ACHN (cell line): ENCODE measurements at regions not wholly inside any gene's neighbourhood (a gene's known extent, or its start where the extent isn't known, plus 50 kb on each side); places are given as distances from the start of the nearest gene placed in this dataset.
A peak's percentile ranks its signal among the peaks of the same experiment; 100 is the strongest.

Experiments
- DNase-seq: peaks from one replicate; pipeline ENCODE4 v3.0.0-alpha.2; 2015
- in situ Hi-C: cut with HindIII; loops from 2 replicates; pipeline ENCODE4 v1.10.0; 2017; ENCODE audit warnings: low sequenced_read_pairs, low pct_ligation_motif_present, low pct_unique_long_range_greater_than_20kb

DNA sequence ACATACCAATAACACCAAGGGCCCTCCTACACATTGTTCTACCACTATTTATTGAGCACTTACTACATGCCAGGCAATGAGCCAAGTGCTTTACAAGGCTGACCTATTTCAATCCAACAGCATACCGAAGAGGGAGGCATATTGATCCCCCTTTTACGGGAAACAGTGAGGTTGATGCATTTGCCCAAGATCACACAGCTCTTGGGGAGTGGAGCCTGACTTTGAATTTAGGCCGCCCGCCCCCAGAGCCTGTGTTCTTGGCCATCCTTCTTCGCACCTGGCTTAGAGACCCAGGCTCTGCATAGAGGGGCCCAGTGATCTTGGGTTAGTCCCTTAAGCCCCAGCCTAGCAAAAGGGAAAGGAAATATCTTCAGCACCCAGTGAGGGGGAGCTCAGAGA is 158.1 kb upstream of the IER5L start:
- DNase-seq, result no peak
- in situ Hi-C loops, result no loop called here

DNA sequence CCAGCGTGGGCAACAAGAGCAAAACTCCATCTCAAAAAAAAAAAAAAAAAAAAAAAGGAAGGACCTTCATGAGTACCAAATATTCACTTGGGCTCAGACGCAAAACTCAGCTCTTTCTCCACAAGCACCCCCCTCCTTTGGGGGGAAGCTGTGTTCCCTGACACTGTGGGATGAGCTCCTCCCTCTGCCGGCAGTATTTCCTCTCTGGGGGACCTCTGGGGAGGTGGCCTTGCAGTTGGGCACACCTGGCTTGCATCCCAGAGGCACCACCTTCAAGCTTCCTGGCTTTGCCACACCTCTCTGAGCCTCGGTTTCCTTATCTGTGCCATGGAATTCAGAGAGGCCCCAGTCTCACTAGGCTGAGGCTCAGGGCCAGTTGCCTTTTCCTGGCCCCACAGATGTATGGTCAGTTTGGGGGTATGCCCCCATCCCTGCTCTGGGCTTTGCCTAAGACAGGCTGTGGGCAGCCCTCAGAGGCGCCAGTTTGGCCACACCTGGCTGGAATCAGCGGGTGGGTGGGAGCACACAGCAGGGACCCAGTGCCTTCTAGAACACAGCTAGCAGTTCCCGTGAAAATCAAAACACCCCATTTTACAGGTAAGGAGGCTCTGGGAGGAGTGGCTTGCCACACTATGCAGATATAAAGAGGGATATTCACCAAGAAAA is 157.5 kb upstream of the IER5L start:
- no peak for DNase-seq
- in situ Hi-C loops, result no loop called here

DNA sequence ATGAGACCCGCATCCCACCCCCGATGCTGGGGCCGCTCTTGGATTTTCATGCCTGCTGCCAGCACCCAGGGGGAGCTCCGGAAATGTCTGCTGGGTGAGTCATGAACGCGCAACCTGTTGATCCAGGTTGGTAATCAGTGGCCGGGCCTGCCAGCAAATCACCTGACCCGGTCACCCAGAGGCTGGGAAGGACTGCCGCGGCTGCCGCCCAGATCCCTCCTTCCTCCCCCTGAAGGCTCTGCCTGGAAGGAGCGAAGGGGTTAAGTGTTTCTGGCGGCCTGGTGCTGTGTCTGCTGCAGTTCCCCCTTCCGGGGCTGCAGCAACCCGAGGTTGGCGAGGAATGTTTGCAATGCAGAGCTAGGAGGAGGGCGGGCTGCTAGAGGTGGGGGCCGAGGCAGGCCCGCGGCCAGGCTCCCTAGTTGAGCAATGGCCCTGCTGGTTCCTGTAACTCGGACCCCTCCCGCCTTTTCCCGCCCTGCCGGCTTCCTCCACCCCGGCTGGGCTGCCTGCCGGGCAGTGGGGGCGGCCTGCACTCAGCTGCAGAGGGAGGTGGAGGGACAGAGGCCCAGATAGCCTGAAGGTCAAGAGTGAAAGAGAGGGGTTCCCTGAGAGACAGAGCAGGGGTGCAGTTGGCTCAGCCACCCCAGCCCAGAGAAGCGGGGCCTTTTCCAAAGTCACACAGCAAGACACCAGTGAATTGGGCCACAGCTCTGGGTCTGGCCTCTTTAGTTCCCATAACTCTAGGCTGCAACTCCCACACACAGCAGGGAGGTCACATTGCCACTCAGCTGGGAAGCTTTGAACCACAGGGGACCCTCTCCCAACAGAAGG is 156.3 kb upstream of the IER5L start:
- peak; percentile 92 for DNase-seq
- in situ Hi-C loops, result no loop called here

DNA sequence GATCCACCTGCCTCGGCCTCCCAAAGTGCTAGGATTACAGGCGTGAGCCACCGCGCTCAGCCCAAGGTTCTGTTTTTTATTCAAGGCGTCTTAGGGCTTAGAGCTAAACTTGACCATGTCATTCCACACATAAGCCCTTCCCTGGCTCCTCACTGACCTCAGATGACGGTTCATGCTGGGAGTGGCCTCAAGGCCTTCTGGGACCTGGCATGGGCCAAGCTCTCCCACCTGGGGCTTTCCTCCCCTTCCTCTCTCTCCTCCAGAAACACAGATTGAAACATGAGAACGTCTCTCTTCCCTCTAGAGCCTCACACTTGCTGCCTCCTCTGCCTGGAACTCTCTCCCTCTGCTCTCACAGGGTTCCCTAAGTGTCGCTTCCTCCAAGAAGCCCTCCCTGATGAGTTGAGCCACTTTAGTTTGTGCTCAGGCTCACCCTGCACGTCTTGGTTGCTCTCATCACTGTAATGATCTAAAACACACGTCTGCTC is 155.6 kb upstream of the IER5L start:
- in situ Hi-C loops, result no loop called here
- DNase-seq, result no peak

DNA sequence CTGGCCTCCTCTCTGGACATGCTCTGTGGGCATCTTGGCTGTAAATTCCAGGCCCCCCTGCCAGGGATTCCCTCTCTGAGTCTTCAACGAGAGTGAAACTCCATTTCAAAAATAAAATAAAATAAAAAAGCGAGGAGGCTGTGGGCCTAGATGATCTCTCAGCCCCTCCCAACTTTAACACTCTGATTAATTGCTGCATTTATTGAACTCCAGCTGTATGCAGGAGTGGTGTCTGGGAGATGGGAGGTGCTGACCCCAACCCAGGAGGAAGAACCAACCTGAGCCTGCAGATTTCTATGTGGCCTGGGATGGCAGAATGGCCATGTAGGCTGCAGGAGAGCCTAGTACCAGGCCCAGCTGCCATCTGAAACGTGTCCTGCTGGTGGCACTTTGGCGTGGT is 154.5 kb upstream of the IER5L start:
- in situ Hi-C loops, result no loop called here
- no peak for DNase-seq

DNA sequence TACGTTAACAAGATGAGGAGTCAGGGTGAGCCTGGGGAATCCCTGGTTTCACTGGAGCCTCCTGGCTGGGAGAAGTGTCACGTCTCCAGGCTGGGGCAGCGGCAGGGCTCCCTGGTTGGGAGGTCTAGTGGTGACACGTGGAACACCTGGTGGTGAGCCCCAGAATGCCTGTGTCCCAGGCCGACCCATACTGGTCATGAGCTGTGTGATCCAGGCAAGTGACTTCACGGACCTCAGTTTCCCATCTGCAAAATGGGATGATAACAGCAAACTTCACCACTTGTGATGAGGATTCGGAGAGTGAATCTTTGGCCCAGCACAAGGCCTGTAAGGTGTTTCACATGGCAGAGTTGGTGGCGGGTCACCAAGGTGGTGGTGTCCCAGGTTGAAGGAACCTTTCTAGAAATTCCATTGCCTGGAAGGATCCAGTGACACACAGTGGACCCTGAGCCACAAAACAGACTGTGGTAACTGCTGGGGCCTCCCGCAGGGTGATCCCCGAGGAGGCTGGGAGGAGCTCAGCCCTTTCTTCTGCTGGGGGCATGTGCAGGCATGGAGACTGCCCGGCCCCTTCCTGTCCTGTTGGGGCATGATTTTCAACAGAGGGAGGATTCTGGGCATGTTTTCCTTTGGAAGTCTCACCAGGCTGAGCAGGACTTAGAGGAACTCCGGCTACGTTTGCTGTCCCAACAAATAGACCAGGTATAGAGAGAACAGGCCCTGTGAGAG is 153.9 kb upstream of the IER5L start:
- DNase-seq, result no peak
- in situ Hi-C loops, result no loop called here

DNA sequence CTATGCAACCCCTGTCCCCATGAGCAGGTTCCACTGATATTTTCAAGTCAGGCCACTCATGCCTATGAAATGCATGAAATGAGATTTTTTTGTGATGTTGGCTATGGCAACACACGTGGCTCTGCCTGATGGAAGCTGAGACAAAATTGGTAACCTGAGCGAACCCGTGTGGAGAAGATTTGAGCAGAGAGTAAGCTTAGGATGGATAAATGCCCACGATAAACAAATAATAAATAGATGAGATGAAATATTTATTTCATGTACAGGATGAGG is 153.4 kb upstream of the IER5L start:
- no peak for DNase-seq
- in situ Hi-C loops, result no loop called here

DNA sequence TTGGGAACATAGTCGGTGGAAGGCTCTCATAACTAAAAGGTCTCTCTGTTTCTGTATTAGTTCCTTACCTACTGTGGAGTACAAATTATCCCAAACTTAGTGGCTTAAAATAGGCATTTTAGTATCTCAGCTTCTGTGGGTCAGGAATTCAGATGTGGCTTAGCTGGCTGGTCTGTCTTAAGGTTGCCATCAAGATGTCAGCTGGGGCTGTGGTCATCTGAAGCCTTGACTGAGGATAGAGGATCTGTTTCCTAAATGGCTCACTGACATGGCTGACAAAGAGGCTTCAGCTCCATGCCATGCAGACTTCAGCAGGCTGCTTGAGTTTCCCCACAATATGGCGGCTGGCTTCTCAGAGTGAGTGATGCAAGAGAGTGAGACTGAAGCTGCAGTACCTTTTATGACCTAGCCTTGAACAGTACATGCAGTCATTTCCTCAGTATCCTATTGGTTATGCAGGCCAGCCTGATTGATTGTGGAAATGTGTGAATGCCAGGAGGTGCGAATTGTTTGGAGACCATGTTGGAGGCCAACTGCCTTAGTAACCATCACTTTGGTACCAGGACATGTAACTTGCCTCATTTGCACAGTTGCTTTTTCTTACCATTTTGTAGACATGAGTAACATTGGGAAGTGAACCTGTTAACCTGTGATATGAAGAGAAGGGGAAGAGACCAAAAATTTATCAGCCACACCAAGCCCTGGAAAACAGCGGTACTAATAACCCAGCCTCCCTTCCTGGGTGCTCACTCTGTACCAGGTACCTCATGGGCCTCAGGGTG is 152.8 kb upstream of the IER5L start:
- in situ Hi-C loops, result no loop called here
- peak; percentile 27 for DNase-seq

DNA sequence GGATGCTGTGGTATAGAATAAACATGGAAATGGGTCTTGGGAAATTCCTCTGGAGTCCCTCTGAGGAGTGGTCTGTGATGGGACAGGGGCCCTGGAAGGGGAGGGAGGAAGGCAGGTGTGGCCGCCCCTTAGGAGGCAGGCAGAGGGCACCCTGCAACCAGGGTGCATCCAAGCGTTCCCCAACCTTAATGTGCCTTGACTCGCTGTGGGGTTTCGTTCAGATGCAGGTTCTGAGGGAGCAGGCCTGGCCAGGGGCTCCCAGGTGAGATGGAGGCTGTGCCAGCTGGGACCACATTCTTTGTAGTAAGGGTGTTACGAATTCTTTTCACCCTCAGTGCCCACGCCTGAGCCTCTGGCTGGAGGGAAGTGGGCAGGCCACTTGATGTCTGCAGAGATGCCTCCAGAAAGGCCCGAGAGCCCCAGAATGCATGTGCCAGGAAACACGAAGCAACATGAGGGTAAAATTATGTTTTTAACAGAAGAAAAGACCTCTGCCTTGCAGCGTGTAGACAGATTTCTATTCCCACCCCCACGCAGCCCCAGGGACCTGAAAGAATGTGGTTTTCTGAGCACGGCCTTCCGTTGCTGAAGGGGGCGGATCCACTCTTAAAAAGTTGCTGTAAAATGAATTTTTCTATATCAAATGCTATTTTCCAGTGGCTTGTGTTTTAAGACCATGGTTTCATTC is 150.4 kb upstream of the IER5L start:
- in situ Hi-C loops, result no loop called here

DNA sequence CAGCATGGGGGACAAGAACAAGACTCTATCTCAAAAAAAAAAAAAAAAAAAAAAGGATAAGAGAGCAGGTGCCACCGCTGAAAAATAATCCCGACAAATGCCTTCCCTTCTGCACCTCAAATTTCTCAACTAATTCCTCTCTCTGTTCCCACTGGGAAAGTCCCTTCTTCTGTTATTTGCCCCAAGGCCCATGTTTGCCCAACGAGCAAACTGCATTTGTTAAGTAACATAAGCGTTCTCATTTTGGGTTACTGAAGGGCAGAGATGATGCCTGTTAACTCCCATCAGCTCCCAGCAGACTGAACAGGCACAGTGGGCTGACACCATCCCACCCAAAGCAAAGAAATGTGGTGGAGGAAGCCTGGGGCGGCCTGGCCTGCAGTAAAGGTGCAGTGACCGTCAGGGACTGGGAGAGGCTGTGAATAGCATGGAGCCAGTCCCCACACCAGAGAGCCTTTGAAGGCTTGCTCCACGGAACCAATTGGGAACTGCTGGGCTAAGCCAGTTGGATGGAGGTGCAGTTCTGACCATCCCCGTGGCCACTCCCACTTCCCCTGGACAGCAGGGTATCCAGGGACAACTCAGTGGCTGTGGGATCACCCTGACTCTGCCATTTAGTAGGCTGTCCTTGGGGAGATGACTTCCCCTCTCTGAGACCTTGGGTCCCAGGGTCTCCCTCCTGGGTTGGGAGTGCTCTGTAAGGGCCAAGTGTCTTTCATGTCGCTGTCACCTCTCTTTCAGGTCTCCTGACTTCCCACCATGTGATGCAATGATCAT is 149.7 kb upstream of the IER5L start:
- in situ Hi-C loops, result no loop called here
- DNase-seq, result no peak

More for the DNA sequence above, 150.4 kb upstream of the IER5L start:
- no peak for DNase-seq

DNA sequence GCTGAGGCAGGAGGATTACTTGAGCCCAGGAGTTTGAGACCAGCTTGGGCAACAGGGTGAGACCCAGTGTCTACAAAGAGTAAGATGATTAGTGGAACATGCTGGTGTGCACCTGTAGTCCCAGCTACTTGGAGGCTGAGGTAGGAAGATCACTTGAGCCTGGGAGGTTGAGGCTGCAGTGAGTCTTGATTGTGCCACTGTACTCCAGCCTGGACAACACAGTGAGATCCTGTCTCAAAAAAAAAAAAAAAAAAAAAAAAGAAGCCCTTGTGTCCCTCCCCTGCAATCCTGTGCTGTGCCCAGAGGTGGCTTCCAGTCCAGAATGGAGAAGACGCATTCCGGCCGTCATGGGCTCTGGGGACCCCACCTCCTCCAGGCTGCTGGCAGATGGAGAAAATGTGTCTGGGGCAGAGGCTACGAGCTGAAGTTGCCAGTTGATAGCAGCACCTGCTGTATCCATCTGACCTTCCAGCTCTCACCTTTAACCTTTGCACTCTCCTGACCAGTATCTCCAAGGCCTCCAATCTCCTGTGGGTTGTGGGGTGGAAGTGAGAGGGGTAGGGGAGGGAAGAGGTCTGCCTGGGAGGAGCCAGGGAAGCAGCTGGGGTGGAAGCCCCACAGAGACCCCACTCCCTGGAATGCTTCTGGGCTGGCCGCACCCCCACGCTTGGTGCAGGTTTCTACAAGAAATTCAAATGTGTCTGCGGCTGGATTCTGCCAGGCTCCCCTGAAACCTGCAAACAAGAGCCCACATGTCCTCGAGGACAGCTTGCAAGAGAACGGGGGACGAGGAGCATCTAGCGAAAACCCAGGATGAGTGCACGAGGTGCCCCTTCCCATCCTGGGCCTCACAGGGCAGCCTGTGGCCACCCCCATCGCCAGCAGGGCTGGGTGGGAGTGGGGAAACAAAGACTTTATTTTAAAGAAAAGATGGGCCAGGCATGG is 148.3 kb upstream of the IER5L start:
- DNase-seq, result no peak
- in situ Hi-C loops, result no loop called here

DNA sequence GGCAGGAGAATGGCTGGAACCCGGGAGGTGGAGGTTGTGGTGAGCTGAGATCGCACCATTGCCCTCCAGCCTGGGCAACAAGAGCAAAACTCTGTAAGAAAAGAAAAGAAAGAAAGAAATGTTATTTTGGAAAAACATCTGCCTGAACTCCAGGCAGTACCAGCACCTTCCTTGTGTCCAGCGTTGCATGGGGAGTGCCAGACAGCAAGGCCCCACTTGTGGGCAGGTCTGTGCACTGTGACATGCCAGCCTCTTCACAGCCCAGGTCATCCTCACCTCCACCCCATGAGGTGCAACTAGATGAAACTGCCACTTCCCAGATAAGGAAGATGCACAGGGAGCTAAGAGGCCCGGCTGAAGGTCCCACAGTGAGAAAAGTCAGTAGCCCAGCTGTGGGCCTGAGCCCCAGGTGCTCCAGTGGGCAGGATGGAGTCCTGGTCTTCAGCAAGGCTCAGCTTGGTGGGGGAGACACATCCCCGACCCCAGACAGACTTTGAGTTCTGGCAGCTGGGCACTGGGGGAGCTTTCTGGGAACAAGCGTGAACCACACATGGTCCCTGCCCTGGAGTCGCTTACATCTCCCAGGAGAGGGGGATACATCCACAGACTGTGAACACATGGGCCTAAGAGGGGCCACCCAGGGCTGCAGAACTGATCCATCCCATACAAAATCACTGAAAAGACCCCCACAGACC is 146.9 kb upstream of the IER5L start:
- in situ Hi-C loops, result no loop called here

DNA sequence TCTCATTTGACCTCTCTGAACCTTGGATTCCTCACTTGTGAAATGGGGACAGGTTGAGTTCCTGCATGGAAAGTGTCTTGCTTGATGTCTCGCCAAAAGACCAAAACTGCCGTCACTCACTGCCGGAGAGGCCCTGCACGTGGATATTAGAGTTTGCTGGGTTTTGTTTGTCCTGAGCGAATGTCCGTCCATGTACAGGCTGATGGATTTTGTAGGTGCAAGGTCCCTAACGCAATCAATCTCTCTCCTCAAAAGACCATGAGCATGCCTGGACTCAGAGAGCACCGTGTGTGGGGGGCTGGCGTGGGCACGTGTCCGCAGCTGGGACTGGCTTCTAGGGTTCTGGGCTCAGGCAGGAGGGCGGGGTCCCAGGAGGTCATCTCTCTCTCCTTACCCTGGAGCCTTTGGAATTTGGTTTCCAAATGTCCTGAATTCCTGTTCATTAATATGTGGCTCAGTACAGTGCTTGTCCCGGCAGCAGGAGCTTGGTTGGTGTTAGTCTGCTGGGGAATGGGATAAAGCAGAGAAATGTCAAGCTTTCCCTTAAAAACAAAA is 146.0 kb upstream of the IER5L start:
- in situ Hi-C loops, result no loop called here
- DNase-seq, result no peak

More for the DNA sequence above, 146.9 kb upstream of the IER5L start:
- no peak for DNase-seq

DNA sequence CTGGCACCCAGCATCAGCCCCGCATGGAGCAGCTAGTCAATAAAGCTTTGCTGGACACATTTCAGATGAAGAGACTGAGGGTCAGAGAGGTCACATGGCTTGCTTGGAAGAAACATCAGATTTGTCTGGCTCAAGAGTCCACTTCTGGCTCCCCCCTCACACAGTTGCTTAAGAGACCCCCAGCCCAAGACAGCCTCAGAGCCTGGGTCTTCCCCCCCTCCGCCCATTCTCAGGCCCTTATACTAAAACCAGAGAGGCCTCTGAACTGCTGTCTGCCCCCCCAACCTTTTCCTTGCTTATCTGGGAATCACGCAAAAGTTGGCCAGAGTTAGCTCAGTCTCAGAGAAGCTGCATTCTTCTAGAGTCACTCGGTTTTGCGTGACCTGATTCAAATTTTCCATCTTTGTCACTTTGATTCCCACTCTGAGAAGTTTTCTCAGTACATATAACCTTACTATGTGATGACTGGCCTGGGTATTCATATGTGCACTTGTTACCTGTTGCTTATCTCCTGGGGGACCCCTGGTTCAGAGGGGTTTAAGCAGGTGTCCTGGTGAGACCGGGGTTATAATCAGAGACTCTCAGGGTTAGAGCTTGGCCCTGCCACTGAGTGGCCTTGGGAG is 145.4 kb upstream of the IER5L start:
- in situ Hi-C loops, result no loop called here
- no peak for DNase-seq

DNA sequence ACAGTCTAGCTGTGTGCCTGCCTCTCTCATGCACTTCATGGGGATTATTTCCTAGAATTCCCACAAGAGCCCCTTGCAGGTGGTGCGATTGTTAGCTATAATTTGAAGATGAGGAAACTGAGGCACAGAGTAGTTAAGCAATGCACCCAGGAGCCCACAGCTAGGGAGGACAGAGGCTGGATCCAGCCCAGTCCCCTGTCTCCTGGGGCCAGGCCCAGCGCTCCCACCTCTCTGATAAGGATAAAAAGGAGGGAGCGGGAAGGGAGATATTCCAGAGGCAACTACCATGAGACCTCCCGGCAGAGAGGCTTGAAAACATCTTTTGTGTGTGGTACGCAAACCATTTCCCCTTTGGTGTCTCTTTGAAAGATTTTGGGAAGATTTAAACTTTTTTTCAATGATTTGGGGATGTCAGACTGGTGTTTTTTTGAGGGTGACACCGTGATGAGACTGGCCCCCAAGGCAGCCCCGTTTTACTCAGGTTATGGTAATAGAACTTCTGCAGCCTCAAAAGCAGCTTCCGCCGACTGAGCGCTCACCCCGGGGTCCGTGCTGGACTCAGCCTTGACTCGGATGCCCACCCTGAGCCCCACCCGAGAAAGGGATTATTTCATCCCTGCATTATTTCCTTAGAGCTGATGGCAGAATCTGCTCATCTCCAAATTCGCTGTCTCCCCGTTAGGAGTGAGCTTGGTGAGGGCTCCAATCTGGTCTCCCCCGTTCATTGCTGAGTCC is 144.7 kb upstream of the IER5L start:
- in situ Hi-C loops, result no loop called here
- no peak for DNase-seq
